IPS-20b (cell line): ENCODE measurements at regions not wholly inside any gene's neighbourhood (a gene's known extent, or its start where the extent isn't known, plus 50 kb on each side); places are given as distances from the start of the nearest gene placed in this dataset.

ENCODE experiments used
- H3K27ac ChIP-seq: one replicate; pipeline ENCODE4 v1.5.1; 2013; ENCODE audit warnings: low read length
- H3K27me3 ChIP-seq: 2 replicates; pipeline ENCODE4 v1.6.1; 2013; ENCODE audit warnings: mild to moderate bottlenecking, low read length, inconsistent platforms; ENCODE audit not compliant: insufficient read depth
- H3K36me3 ChIP-seq: 2 replicates; pipeline ENCODE4 v1.6.1; 2013; ENCODE audit warnings: low read depth, mild to moderate bottlenecking, inconsistent platforms, low read length, moderate library complexity; ENCODE audit not compliant: insufficient read depth
- H3K4me1 ChIP-seq: 2 replicates; pipeline ENCODE4 v1.6.1; 2013; ENCODE audit warnings: mild to moderate bottlenecking, control low read depth, inconsistent platforms, low read length, moderate library complexity; ENCODE audit not compliant: insufficient read depth
- H3K4me3 ChIP-seq: 2 replicates; pipeline ENCODE4 v1.5.1; 2013; ENCODE audit warnings: mild to moderate bottlenecking, low read length, inconsistent platforms
- H3K9ac ChIP-seq: 2 replicates; pipeline ENCODE4 v1.6.1; 2013; ENCODE audit warnings: low read depth, mild to moderate bottlenecking, inconsistent platforms, low read length, moderate library complexity
- H3K9me3 ChIP-seq: 2 replicates; pipeline ENCODE4 v1.6.1; 2013; ENCODE audit warnings: mild to moderate bottlenecking, low read depth, low read length, inconsistent platforms; ENCODE audit not compliant: insufficient read depth

DNA sequence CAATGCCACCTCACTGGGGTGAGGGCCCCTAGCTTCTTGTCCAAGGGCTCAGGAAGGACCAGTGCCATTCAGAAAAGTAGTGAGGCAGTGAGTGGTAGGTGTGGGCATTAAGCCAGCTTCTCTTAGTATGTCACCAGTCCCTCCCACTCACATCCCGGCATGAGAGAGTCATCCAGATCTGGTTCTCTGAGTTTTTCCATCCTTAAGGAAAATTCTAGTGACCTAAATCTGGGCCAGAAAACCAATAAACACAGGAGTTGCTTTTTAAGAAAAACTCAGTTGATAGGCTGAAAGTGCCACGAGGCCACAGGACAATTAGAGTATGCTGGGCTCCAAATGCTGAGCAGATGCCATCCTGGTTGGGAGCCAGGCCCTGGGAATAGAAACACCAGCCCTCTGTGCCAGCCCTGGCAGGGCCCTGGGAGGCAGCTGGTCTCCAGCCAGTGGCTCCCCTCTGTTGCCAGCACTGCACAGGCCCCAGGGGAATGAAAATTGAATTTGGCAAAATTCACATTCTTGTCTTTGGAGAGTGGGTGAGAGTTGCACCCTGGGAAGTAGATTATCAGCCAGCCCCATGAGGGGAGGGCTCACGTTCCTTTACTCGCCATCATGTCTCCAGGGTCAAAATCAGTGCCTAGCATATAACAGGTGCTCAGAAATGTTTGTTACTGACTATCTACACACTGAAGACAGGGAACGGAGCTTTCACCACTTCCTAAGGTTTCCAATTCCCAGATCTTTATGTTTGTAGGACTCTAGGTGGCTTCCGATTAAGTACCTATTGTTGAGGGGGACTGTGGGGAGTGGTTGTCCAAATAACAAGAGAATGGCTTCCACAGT is 52.8 kb downstream of the FAM43A start:
- H3K27me3 ChIP-seq = peaks cover 22% of the 10 kb centered on the region
- no peak overlapping the region for H3K4me3 ChIP-seq
- no peak overlapping the region for H3K27ac ChIP-seq
- H3K9ac ChIP-seq = no peak overlapping the region
- no peaks in the 10 kb centered on the region for H3K36me3 ChIP-seq
- 0 out of 2 replicates have a peak, but pooled peaks cover 3% of the 10 kb centered on the region for H3K9me3 ChIP-seq
- 0 out of 2 replicates have a peak, but pooled peaks cover 6% of the 10 kb centered on the region for H3K4me1 ChIP-seq

DNA sequence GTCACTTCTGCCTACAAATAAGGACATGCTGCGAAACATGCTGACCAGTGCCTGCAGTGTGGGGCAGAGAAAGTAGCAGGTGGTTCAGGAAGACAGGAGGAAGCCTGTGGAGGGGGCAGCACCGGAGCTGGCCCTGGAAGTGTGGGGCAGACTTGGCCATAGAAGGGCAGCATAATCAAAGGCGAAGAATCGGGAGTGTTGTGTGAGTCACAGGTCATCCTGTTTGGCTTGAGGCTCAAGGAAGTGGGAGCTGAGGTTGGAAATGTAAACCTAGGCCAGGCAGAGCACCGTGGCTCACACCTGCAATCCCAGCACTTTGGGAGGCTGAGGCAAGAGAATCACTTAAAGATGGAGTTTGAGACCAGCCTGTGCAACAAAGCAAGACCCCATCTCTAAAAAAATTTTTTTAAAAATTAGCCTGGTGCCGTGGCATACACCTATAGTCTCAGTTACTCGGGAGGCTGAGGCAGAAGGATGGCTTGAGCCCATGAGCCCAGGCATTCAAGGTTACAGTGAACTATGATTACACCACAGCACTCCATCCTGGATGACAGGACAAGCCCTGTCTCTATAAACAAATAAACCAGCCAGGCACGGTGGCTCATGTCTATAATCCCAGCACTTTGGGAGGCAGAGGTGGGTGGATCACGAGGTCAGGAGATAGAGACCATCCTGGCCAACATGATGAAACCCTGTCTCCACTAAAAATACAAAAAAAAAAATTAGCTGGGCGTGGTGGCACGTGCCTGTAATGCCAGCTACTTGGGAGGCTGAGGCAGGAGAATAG is 54.0 kb downstream of the FAM43A start:
- Histone ChIP-seq H3K9me3 (0 out of 2 replicates have a peak, but pooled peaks cover 3% of the 10 kb centered on the region), H3K4me3 (no peak overlapping the region), H3K27ac (no peak overlapping the region), H3K9ac (no peak overlapping the region), H3K4me1 (0 out of 2 replicates have a peak, but pooled peaks cover 6% of the 10 kb centered on the region), H3K36me3 (no peaks in the 10 kb centered on the region), H3K27me3 (peaks cover 22% of the 10 kb centered on the region)

DNA sequence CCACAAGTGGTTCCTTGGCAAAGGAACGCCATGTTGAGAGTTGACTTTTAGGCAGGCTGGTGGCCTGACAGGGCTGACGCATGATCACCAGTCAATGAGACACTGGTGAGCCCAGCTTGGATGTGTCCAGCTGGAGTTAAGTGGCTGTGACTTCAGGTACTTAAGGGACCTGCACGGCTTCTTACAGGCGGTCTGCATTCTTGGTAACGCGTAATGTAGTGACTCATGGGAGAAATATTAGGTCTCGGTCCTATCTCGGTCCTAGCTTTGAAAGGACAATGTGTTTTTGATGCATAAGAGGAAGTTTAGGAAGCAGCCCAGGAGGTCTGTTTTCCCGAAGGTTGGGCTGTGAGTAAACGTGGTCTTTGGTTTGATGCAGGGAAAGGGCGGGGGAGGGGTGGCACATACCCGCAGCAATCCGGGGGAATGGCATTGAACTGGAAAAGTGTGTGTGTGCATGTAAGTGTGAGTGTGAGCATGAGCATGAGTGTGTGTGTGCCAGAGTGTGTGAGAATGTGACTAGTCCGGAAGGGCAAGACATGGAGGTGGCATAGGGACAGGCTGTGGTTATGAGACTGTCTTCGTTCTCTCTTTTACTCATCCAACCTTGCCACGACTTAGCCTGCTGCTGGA is 55.3 kb downstream of the FAM43A start:
- Histone ChIP-seq H3K36me3 (no peaks in the 10 kb centered on the region), H3K27ac (no peak overlapping the region), H3K9ac (no peak overlapping the region), H3K4me1 (0 out of 2 replicates have a peak, but pooled peaks cover 6% of the 10 kb centered on the region), H3K9me3 (no peaks in the 10 kb centered on the region), H3K4me3 (no peak overlapping the region), H3K27me3 (peaks cover 19% of the 10 kb centered on the region)

DNA sequence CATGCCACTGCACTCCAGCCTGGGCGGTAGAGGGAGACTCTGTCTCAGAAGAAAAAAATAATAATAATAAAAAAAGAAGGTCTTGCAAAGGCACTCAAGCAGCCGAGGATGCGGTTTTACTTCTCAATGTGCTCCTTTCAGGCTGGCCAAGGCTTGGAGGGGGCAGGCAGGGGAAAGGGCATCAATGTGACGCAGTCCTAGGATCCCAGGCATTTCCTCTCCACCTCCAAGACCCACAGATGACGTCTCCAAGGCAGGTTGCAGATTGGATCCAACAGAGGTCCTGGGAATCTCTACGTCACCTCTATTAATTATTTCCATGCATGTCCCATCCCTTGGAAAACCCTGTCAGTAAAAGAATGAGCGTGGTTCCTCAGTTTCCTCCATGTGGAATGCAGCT is 56.2 kb downstream of the FAM43A start:
- H3K27ac ChIP-seq = no peak overlapping the region
- H3K4me3 ChIP-seq = no peak overlapping the region
- peaks cover 9% of the 10 kb centered on the region for H3K27me3 ChIP-seq
- H3K36me3 ChIP-seq = no peaks in the 10 kb centered on the region
- no peaks in the 10 kb centered on the region for H3K9me3 ChIP-seq
- no peak overlapping the region for H3K9ac ChIP-seq
- 0 out of 2 replicates have a peak, but pooled peaks cover 6% of the 10 kb centered on the region for H3K4me1 ChIP-seq

DNA sequence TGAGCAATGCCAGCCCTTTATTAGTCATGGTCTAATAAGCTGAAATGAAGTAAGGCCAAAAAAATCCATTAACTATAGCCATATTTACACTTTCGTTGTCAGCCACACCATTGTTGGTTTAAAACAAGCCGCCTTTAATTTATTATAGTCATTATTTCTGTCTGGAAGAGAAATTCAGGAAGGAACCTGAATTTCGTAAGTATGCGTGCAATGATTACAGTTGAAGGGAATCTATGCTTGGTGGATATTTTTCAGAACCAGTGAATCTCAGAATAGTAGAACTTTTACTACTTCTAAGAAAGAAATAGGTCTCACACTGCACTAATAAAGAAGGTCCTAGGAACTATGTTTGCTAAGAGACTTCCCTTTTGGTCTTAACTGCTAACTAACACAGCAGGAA is 59.1 kb downstream of the FAM43A start:
- Histone ChIP-seq H3K27me3 (peaks cover 13% of the 10 kb centered on the region), H3K27ac (no peak overlapping the region), H3K4me3 (no peak overlapping the region), H3K9ac (no peak overlapping the region), H3K36me3 (no peaks in the 10 kb centered on the region), H3K4me1 (peaks cover 21% of the 10 kb centered on the region; the same call in 1 of the 2 replicates), H3K9me3 (no peaks in the 10 kb centered on the region)

DNA sequence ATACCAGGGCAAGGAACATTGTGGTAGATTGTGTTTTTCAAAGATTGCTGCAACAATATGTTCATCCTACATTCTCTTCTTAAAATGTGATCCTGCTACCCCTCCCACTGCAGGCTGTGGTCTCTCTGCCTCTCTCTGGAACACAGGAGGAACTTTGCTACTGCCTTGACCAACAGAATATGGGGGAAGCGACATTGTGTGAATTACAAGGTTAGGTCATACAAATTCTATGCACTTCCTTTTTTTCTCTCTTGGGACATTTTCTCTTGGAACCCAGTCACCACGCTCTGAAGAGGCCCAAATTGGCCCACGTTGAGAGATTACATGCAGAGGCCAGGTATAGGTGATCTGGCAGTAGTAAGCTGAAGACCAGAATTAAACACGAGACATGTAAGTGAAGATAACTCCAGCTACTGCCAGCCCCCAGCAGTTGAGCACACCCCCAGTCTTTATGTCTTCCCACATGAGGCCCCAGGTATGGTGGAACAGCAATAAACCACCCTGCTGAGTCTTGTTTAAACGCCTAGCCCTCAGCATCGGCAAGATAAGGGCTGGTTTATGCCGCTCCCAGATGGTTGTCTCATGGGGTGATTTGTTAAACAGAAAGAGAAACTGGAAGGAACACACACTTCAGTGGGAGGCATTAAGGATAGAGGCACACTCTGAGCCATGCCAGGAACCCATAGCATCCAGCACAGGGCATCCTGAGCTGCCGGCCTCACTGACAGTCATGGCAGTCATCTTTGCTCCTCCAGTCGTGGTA is 59.9 kb downstream of the FAM43A start:
- H3K27ac ChIP-seq = no peak overlapping the region
- no peaks in the 10 kb centered on the region for H3K36me3 ChIP-seq
- peaks cover 13% of the 10 kb centered on the region for H3K27me3 ChIP-seq
- no peak overlapping the region for H3K9ac ChIP-seq
- H3K4me1 ChIP-seq = peaks cover 27% of the 10 kb centered on the region; the same call in 1 of the 2 replicates
- no peaks in the 10 kb centered on the region for H3K9me3 ChIP-seq
- no peak overlapping the region for H3K4me3 ChIP-seq

DNA sequence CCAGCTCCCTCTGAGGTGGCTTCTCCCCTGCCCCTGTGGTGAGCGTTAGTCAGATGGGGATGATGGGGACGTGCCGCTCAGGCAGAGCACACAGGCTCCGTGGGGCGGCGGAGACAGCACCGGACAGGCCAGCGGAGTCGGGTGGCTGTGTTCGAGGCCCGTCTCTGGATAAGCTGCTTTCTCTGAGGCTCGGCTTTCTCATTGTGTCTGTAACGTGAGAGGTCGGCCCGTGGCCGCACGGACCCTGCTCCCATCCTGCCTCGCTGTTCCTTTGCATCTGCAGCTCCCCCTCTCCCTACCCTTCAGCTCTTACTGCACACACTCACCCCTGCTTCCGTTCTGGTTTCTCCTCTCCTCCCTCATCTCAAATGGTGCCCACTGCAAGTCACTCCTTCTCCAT is 62.5 kb downstream of the FAM43A start:
- H3K4me3 ChIP-seq = no peak overlapping the region
- H3K27me3 ChIP-seq = peaks cover 13% of the 10 kb centered on the region
- H3K9ac ChIP-seq = no peak overlapping the region
- no peak overlapping the region for H3K27ac ChIP-seq
- peaks cover 21% of the 10 kb centered on the region; the same call in 1 of the 2 replicates for H3K4me1 ChIP-seq
- H3K36me3 ChIP-seq = no peaks in the 10 kb centered on the region
- no peaks in the 10 kb centered on the region for H3K9me3 ChIP-seq

DNA sequence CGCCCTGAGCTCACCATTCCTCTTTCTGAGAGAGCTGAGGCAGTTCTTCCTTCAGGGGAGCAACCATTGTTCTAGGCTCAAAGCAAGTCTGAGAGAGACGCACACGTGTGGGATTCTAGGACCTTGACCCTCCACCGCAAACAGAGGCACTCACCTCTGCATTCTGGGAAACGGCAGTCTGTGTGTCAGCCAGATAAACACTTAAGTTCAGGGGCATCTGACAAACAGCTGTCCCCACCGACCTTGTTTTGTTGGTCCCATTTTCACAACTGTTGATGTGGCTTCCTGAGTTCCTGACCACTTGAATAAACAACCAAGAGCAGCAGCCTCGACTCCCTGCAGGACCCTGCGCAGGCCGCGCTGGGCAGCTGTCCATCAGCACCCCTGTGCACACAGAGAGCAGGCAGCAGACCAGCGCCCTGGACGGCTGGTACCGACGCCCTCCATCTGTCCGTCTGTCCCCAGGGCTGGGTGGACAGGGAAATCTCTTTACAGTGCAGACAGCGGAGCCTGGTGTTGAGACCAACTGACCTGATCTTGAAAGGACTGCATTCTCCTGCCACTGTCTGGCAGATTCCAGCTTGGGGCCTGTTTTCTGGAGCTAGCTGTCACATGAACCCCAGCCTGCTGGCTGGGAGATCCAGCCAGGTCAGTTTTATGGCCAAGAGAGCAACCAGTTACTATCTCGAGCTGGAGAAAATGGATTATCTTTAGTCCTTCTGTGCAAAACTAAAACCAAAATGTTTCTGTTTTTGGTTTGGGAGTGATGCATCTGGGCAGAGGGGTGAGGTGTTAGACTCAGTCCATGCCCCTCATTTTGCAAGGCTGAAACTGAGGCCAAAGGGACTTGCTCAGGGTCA is 64.2 kb downstream of the FAM43A start:
- H3K9me3 ChIP-seq = no peaks in the 10 kb centered on the region
- H3K4me1 ChIP-seq = peaks cover 21% of the 10 kb centered on the region; the same call in 1 of the 2 replicates
- H3K4me3 ChIP-seq = 0 out of 2 replicates have a peak overlapping the region, but pooled peaks have one; percentile 0
- H3K27me3 ChIP-seq = peaks cover 13% of the 10 kb centered on the region
- no peak overlapping the region for H3K27ac ChIP-seq
- no peaks in the 10 kb centered on the region for H3K36me3 ChIP-seq
- no peak overlapping the region for H3K9ac ChIP-seq

DNA sequence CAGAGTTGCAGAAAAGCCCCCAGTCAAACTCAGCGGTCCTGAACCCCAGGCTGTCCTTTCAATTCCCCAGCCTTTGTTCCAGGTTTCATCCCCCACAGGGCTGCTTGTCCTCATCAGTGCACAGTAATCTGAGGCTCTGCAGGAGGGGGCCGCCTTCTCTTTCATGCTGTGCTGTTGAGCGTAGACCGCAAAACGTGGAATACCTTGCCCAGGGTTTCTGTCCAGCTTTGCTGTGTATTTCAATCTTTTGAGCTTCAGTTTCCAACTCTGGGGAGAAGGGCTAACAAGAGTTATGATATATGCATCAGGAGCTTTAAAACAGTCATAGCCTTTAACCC is 64.8 kb downstream of the FAM43A start:
- H3K27ac ChIP-seq = no peak overlapping the region
- H3K27me3 ChIP-seq = peaks cover 13% of the 10 kb centered on the region
- H3K9me3 ChIP-seq = no peaks in the 10 kb centered on the region
- H3K9ac ChIP-seq = no peak overlapping the region
- peaks cover 21% of the 10 kb centered on the region; the same call in 1 of the 2 replicates for H3K4me1 ChIP-seq
- H3K4me3 ChIP-seq = no peak overlapping the region
- H3K36me3 ChIP-seq = no peaks in the 10 kb centered on the region

DNA sequence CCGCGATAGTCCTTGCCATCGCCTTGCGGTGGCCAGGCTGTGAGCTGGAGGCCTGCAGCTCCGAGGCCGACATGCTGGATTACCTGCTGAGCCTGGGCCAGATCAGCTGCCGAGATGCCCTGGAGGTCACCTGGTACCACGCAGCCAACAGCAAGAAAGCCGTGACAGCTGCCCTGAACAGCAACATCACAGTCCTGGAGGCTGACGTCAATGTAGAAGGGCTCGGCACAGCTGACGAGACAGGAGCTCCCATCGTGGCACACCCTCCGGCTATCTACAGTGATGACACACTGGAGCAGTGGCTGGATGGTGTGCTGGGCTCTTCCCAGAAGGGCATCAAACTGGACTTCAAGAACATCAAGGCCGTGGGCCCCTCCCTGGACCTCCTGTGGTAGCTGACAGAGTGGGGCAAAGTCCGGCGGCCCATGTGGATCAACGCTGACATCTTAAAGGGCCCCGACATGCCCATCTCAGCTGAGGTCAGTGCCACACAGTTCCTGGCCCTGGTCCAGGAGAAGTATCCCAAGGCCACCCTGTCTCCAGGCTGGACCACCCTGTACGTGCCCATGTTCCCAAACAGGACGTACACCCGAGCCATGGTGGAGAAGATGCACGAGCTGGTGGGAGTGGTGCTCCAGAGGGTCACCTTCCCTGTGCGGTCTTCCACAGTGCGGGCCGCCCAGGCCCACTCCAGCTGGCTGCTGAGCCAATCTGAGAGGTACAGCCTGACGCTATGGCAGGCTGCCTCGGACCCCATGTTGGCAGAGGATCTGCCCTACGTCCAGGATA is 70.2 kb downstream of the FAM43A start:
- Histone ChIP-seq H3K9me3 (no peaks in the 10 kb centered on the region), H3K27ac (no peak overlapping the region), H3K36me3 (no peaks in the 10 kb centered on the region), H3K27me3 (no peaks in the 10 kb centered on the region), H3K4me1 (no peaks in the 10 kb centered on the region), H3K9ac (no peak overlapping the region), H3K4me3 (no peak overlapping the region)
